SK-MEL-5 (cell line): ENCODE measurements at regions not wholly inside any gene's neighbourhood (a gene's known extent, or its start where the extent isn't known, plus 50 kb on each side); places are given as distances from the start of the nearest gene placed in this dataset.
A peak's percentile ranks its signal among the peaks of the same experiment; 100 is the strongest.

Source experiments
- DNase-seq: peaks from one replicate; pipeline ENCODE4 v3.0.0-alpha.2; 2016; ENCODE audit warnings: low read depth, low spot score
- in situ Hi-C: cut with HindIII; loops from 2 replicates; pipeline ENCODE4 v1.10.0; 2016; ENCODE audit warnings: low sequenced_read_pairs, high pct_unique_total_duplicates, low pct_unique_long_range_greater_than_20kb

DNA sequence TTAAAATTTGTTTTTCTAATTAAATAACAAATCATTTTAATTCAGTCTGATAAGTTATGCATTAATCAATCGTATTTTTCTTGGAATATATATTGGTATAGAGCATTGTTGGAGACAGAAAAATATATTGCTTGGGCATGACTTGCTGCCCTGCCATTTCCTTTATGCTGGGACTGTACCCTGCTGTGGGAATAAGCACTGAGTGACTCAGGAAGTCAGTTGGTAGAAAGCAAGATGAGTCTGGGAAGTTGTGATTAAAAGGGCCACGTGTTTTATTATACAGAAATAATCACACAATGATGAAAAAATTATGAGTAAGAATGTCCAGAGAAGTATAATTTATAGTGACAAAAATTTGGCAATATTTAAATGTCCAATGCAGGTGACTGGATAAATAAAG is 139.5 kb downstream of the KIF18A start:
- in situ Hi-C loops, result no loop called here
- no peak for DNase-seq

DNA sequence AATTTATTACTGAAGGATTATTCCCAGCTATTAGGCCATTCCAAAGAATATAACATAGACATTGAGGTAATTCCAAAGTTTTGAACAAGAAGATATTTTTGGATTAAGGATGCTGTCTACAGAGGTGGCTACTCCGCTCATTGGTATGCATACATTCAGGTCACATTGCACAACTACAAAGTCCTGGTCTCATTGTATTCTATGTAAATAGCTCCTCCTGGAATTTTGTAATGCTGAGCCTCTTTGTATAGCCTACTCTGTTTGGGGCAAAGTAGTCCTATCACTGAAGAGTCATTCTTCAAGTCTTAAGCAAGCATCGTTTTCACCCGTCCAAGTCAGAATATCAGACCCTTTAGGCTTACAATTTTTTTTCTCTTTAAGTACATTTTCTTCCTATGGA is 142.4 kb downstream of the KIF18A start:
- DNase-seq, result no peak
- in situ Hi-C loops, result no loop called here

DNA sequence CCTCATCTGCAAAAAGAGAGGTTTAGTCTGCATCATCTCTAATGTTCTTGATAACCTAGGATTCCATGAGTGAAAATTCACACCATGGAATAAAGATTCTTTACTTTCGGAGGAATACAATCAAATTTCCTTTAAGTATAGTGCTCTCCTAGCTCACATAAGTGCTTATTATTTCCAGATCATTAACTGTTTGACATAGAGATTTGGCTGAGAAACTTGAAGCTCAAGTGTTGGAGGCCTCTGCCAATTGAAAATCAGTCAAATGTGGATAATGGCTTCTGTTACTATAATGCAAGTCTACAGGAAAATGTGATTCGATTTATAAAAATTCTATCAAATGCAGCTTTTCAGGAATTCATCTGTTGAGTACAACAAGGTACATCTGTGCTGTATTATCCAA is 144.6 kb downstream of the KIF18A start:
- in situ Hi-C loops, result no loop called here

DNA sequence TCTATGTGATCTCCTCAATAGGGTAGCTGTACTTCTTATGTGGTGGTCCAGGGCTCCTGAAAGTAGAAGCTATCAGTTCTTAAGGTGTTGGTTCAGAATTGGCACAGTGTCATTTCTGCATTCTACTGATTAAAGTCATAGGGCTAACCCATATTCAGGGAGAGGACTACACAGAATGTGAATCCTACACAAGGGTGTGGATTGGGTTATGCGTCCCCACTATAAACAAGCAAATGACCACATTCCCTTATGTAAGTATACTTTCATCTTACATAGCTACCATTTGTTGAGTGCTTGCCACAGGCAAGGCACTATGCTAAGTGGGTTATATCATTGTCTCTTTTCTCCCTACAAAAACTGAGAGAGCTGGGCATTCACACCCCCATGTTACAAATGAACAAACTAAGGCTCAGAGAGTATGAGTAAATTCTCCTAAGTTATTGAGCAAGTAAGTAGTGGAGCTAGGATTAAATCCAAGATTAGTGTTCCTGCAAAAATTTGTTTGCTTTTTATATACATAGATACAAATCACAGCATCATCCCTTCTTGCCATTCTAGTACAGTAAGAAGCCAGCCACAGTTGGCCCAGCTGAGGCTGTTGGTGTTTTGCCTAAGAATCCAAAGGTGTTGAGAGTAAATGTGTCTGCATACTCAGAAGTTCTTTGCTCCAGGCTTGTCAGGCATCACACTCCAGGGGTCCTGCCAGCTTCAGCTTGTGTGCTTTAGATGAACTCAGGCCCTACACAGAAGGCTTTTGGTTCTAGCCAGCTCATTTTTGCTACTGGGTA is 157.8 kb downstream of the KIF18A start:
- DNase-seq, result no peak
- in situ Hi-C loops, result no loop called here

More for the DNA sequence above, 144.6 kb downstream of the KIF18A start:
- DNase-seq, result no peak

DNA sequence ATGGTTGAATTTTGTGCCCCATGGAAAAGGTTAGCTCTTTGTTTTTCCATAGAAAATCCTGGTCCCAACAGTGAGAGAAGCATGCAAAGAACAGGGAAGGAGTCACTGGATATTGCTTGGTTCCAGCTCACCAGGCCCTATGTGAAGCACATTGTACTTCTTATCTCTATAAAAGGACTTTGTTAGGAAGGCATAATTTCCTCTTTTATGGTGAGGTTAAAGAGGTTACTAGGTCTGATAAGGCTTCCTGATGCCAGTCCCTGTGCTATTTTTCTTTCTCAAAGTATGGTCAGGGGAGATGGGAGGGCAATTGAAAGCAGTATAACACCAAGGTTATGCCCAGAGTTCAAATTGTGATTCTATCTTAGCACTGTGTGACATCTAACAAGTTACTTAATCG is 162.6 kb downstream of the KIF18A start:
- no peak for DNase-seq
- in situ Hi-C loops, result no loop called here

DNA sequence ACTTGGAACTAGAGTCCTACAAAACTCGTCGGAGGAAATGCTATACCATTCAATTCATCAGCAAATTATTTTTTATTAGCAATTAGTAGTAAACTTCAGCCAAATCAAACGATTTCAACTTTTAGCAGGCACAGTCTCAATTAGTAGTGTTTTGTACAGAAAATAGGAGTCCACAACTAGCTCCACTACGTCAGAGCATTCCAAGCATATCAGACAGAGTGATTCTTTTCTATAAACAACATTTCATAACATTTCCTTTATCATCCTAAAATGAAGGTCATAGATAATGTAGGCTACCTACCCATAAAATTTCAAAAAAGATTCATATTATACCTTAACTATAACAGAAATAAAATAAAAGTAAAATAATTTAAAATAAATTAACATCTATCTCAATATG is 169.9 kb downstream of the KIF18A start:
- DNase-seq, result no peak
- in situ Hi-C loops, result no loop called here

DNA sequence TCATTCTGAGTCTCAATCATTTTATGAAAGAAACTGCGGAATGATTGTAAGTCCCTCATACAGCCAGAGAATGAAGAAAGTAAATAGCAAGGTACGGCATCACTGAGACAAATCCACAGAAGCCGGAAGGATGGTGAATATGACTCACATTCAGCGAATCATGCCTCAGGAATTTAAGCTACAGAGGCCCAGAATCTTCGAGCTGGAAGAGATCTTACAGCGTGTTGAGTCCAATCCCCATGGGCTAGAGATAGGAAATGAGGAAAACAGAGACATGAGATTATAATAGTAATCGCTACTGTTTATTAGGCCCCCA is 173.2 kb downstream of the KIF18A start:
- DNase-seq, result no peak
- in situ Hi-C loops, result no loop called here

DNA sequence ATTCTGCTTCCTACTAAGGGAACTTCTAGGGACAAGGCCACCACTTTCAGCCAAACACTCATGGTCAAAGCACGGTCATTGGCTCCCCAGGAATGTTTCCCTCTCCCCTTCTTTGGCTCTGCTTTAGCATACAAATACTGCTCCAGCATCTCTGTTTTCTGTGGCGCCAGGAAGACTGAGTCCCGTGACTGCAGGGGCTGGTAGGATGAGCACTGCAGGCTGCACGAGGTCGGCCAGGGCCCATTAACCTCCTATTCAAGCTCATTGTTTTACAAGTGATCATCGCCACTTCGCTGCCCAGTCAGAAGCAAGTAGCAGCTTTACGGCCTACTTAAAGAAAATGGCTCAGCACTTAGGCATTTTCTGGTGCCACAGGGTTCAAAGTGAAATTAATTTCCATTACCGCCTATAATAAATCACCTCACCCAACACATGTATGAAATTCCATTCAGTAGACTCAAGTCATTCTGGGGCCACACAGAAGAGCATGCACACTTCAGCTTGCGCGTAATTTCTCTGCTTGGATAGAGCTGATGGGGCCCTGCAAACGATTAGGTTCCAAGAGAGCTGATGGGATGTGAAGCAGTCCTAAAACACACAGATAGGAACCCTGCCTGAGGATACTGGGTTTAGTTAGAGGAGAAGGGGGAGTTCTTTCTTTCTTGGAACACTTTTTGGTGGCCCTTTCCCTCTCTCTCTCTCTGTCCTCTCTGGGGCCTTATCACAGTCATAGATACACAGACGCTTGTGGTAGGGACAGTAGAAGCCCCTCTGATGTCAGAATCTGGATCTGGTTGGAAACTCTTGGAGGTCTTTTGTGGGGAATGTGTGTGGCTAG is 173.7 kb downstream of the KIF18A start:
- in situ Hi-C loops, result no loop called here
- no peak for DNase-seq

DNA sequence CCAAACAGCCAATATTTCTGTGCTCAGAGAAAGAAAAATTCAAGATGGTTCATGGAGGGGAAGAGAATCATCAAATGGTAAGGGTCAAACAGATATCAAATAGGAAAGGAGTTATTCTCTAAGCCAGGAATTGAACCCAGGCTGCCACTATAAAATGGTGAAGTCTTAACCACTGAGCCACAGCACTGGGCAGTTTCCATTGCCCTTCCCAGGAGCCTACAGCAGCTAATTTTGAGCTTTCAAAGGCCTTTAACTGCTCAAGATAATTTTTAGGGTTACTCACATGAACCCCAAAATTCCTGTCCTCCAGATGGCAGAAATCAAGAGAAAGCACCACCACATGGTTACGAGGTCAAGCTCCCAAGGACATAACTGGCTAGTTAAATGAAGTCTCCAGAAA is 176.2 kb downstream of the KIF18A start:
- in situ Hi-C loops, result no loop called here
- no peak for DNase-seq

DNA sequence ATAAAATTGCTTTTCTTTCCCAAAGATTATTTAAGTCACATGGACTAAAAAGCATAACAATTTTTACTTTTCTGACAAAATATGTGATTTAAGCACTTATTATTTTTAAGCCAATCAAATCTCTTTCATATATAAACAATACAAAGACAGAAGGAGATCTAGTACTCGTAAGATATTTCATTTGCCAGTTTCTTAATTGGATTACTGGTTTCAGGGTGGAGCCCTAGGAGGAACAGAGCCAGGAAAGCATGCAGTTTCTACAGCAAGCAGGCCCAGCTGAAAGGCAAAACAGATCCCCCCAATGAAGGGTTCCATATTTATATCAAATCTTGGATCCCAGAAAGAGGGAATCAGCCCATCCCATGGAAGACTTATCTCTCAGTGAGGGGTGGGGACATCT is 177.0 kb downstream of the KIF18A start:
- in situ Hi-C loops, result no loop called here

DNA sequence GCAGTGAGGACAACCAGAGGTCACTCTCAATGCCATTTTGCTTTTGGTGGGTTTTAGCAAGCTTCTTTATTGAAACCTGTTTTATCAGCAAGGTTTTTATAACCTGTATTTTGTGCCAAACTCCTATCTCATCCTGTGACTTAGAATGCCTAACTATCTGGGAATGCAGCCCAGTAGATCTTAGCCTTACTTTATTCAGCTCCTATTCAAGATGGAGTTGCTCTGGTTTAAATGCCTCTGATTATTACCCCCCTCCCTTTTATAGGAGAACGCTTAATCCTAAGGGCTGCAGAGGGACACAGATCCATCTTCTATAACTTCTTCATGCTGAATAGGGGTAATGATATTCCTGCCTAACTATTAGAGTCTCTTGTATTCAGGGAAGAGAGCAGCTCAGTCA is 179.1 kb downstream of the KIF18A start:
- in situ Hi-C loops, result no loop called here
- no peak for DNase-seq

More for the DNA sequence above, 177.0 kb downstream of the KIF18A start:
- DNase-seq, result no peak

DNA sequence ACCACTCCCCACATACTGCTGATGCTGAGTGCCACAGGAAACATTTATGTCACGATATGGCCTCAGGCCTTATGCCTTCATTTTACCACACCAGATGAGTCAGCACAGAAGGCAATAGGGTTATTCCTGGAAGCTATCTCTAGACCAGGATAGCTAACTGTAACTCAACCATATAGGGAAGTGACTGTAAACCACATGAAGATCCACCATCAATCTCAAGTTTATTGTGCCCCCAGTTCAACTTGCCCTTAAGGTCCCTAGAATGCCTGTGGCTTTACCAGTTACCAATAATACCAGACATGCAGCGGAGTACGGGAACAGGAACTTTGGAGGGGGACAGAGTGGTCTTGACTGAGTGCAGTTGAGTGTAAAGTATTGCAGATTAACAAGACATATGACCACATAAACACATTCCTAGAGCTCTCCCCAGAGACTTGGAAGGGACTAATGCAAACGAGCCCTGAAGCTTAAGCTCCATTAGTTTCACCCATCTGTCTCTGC is 180.9 kb downstream of the KIF18A start:
- DNase-seq, result peak; percentile 22
- in situ Hi-C loops, result no loop called here

DNA sequence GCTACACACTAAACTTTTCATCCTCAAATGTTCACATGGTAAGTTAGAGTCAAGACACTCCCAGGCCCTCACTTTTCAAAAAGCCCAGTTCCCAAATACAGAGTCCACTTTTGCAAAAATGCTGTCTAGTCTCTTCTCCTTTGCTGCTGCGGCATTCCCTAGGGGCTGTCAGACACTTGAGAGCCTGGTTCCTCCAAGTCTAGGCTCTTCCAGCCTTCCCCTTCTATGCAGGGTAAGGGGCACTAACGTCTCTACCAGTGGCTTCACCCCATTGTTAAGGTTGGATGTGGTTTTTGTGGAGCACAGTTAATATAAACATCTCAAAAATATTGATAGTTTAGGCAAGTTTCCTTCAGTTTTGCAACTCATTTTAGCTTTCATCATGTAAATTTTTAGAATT is 181.5 kb downstream of the KIF18A start:
- DNase-seq, result no peak
- in situ Hi-C loops, result no loop called here

DNA sequence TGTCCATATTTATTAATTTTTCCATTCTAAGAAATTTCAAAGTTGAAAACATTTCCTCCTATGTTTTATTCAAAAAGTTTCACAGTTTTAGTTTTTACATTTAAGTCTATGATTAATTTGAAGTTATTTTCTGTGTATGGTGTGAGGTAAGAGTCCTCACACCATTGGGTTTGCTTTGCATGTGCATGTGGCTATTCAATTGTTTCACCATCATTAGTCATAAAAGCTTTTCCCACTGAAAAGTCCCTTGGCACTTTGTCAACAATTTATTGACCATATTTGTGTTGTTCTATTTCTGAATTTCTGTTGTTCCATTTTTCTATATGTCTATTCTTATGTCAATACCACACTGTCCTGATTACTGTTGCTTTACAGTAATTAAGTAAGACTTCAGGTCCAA is 186.5 kb downstream of the KIF18A start:
- no peak for DNase-seq

DNA sequence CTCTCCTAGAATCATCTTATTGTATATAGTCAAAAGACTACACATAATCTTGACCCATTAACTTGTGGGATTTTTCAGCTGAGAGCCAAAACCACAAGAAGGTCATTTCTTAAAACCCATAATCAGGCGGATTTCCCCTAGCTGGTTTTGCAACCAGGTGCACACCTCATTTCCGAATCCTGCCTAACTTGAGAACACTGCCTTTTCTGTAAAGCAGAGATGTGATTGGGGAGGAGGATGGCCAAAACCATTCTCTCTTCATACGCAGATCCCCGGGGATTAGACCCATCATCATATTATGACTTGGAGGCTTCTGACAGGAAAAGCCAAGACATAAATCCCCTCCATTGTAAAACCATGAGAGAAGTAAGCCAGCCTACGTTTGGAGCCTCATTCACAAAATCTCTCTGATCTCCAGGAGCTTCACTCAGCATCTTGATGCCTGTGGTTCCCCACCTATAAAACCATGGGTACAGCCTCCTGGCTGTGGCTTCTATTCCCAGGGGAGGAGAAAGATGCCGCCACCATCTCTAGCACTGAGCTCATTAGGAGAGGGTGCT is 191.3 kb downstream of the KIF18A start:
- in situ Hi-C loops, result no loop called here
- peak; percentile 71 for DNase-seq

More for the DNA sequence above, 186.5 kb downstream of the KIF18A start:
- in situ Hi-C loops, result no loop called here

DNA sequence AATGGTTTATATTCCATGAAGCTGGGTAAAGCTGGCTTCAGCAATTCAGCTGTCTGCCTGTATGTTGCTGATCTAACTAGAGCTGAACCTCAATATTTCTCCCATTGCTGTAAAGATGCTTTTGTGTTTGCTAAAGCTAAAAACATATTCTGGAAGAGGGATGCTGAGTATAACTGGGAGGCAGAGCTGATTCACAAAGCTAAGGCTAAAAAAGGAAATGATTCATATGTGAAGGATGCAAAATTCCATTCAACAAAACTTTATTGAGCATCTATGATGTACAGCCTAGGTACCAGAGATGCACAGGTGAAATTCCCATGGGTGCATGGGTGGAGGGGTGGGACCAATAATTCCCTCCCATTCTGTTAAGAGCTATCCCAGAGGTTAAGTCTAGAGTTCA is 193.9 kb downstream of the KIF18A start:
- DNase-seq, result no peak
- in situ Hi-C loops, result no loop called here

DNA sequence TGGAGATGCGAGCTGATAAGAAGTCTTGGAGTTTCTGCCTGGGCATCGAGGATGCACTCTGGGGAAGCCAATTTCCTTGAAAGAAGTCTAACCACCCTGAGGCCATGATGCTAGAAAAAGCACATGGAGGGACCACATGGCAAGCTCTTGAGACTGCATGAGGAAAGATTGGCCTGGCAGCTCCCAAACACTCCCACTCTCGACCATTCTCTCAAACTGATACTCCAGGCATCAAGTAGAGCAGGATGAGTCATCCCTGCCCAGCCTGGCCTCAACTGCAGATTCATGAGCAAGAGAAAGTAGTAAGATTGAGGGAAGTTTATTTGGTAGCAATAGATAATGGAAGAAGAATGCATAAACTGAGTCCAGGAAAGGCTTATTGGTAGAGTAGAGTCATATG is 194.3 kb downstream of the KIF18A start:
- in situ Hi-C loops, result no loop called here

DNA sequence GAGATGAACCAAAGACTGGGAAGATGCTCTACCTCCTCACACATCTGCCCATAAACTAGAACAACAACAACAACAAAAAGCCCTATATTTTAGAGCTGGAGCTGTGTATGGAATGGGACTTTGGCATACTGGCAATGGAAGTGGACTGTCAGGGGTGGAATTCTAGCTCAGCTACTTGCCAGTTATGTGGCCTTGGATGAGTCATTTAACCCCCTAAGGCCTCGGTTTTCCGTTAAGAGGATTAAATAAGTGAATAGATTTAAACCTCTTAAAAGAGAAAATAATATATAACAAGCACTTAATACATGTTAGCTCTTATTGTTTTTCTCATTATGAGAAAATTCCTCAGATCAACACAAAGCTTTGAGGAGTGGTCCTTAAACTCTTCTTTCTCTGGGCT is 195.0 kb downstream of the KIF18A start:
- in situ Hi-C loops, result no loop called here
- no peak for DNase-seq

More for the DNA sequence above, 194.3 kb downstream of the KIF18A start:
- DNase-seq, result no peak
